Caco-2 (cell line): ENCODE measurements at regions not wholly inside any gene's neighbourhood (a gene's known extent, or its start where the extent isn't known, plus 50 kb on each side); places are given as distances from the start of the nearest gene placed in this dataset.

Experiments
- BruUV-seq: library from RNA; stranded (reverse); fragments of 400-500 nt; replicated peaks from 2 replicates; lab custom pipeline; 2021; lab: Mats Ljungman, UMichigan
- CTCF ChIA-PET: fragments of 300-600 bp; sonication (Branson Sonifier 250); formaldehyde crosslinking; loops from one replicate; lab custom pipeline; 2022; ENCODE audit warnings: antibody characterized with exemption; lab: Charles Lee
- POLR2A ChIA-PET: fragments of 300-600 bp; sonication (Branson Sonifier 250); formaldehyde crosslinking; loops from one replicate; lab custom pipeline; 2022; ENCODE audit warnings: antibody characterized with exemption; lab: Charles Lee
- DNase-seq, 2 experiments: peaks; one replicate each; pipeline versions ENCODE4 v3.0.0 to v3.0.0-alpha.2; 2020 to 2022
- H3K27me3 ChIP-seq: replicated peaks from 2 replicates; pipeline ENCODE4 v1.6.0; 2011; ENCODE audit warnings: low read length; ENCODE audit not compliant: control insufficient read depth, insufficient read depth
- H3K36me3 ChIP-seq: 2 replicates; pipeline ENCODE4 v1.5.1; 2011; ENCODE audit warnings: low read length; ENCODE audit not compliant: control insufficient read depth, insufficient read depth
- H3K4me1 ChIP-seq: fragments of 250-450 bp; sonication (Bioruptor Pico); 2 replicates; pipeline ENCODE4 v1.5.1; 2020; ENCODE audit warnings: mild to moderate bottlenecking
- H3K4me3 ChIP-seq: 2 replicates; pipeline ENCODE4 v1.5.1; 2011; ENCODE audit warnings: low read depth, mild to moderate bottlenecking, control low read depth, low read length
- H3K9me3 ChIP-seq: fragments of 250-450 bp; sonication (Bioruptor Pico); 2 replicates; pipeline ENCODE4 v1.5.1; 2020; ENCODE audit warnings: mild to moderate bottlenecking, moderate library complexity
- H3K27ac Mint-ChIP-seq: one replicate; pipeline ENCODE4 v1.8.0; 2022; ENCODE audit warnings: mixed read lengths; ENCODE audit not compliant: unreplicated experiment
- H3K27me3 Mint-ChIP-seq: one replicate; pipeline ENCODE4 v1.8.0; 2022; ENCODE audit warnings: mixed read lengths; ENCODE audit not compliant: insufficient read depth, unreplicated experiment
- H3K36me3 Mint-ChIP-seq: one replicate; pipeline ENCODE4 v1.8.0; 2022; ENCODE audit warnings: mild to moderate bottlenecking, mixed read lengths; ENCODE audit not compliant: insufficient read depth, unreplicated experiment
- H3K4me1 Mint-ChIP-seq: one replicate; pipeline ENCODE4 v1.8.0; 2022; ENCODE audit warnings: low read depth, mixed read lengths; ENCODE audit not compliant: unreplicated experiment
- H3K4me3 Mint-ChIP-seq: one replicate; pipeline ENCODE4 v1.8.0; 2022; ENCODE audit warnings: mild to moderate bottlenecking, moderate library complexity, mixed read lengths; ENCODE audit not compliant: unreplicated experiment
- H3K9me3 Mint-ChIP-seq: one replicate; pipeline ENCODE4 v1.8.0; 2022; ENCODE audit warnings: mixed read lengths; ENCODE audit not compliant: unreplicated experiment
- CTCF ChIP-seq, 2 experiments: fragments of 200-600 bp in 1 of 2; IDR thresholded peaks; 1 replicate in 1 of 2; 2 replicates in 1 of 2; pipeline versions ENCODE4 v1.5.1 to v1.8.0; 2011 to 2022; ENCODE audit warnings: antibody characterized with exemption in 1 of 2, control low read depth in 1 of 2, inconsistent platforms in 1 of 2, low read depth in 1 of 2, low read length in 1 of 2, mild to moderate bottlenecking in 1 of 2, moderate library complexity in 1 of 2; ENCODE audit not compliant: insufficient read depth in 1 of 2, severe bottlenecking in 1 of 2, unreplicated experiment in 1 of 2
- intact Hi-C: fragments of 100-400 bp; cut with micrococcal nuclease; formaldehyde crosslinking; loops from one replicate; pipeline ENCODE4 v1.10.0; 2022; ENCODE audit not compliant: unreplicated experiment

- ChIA-PET POLR2A (no interaction called here), CTCF (no interaction called here)
- BruUV-seq: no TSS peak
- no peaks in the 10 kb centered on the region for H3K36me3 ChIP-seq
- TF ChIP-seq CTCF (IDR thresholded peaks at IDR 0.05; ENCODE audit: insufficient read depth in 1 of 2, low read depth in 1 of 2, low read length in 1 of 2, severe bottlenecking in 1 of 2, unreplicated experiment in 1 of 2): no peak
- intact Hi-C loops: no loop called here
- no peak overlapping the region for H3K27ac Mint-ChIP-seq
- no peaks in the 10 kb centered on the region for H3K36me3 Mint-ChIP-seq
- DNase-seq: no peak
- 0 out of 2 replicates have a peak, but pooled peaks cover 5% of the 10 kb centered on the region for H3K9me3 ChIP-seq
- no peak overlapping the region for H3K4me3 Mint-ChIP-seq
- H3K4me3 ChIP-seq: no peak overlapping the region
- H3K27me3 ChIP-seq: no peaks in the 10 kb centered on the region
- peaks cover 19% of the 10 kb centered on the region for H3K4me1 Mint-ChIP-seq
- H3K9me3 Mint-ChIP-seq: peaks cover 13% of the 10 kb centered on the region
- no peaks in the 10 kb centered on the region for H3K27me3 Mint-ChIP-seq
- peaks cover 11% of the 10 kb centered on the region for H3K4me1 ChIP-seq
These were observed 227.9 kb upstream of the TAS2R1 start for GRCh38 chr5:9858043-9858442.

- BruUV-seq: no TSS peak
- Mint-ChIP-seq H3K27ac (no peak overlapping the region), H3K9me3 (peaks cover 23% of the 10 kb centered on the region), H3K4me3 (no peak overlapping the region), H3K36me3 (no peaks in the 10 kb centered on the region), H3K4me1 (peaks cover 7% of the 10 kb centered on the region), H3K27me3 (no peaks in the 10 kb centered on the region)
- intact Hi-C loops: no loop called here
- no peaks in the 10 kb centered on the region for H3K4me1 ChIP-seq
- 0 out of 2 replicates have a peak, but pooled peaks cover 5% of the 10 kb centered on the region for H3K9me3 ChIP-seq
- H3K27me3 ChIP-seq: no peaks in the 10 kb centered on the region
- no peaks in the 10 kb centered on the region for H3K36me3 ChIP-seq
- ChIA-PET POLR2A (interaction anchor here (0.5 kb wide), 1 partner anchor 17 kb away, joined by 3 read pairs; no protein-coding TSS in a partner anchor), CTCF (no interaction called here)
- no peak for TF ChIP-seq CTCF (IDR thresholded peaks at IDR 0.05; ENCODE audit: insufficient read depth in 1 of 2, low read depth in 1 of 2, low read length in 1 of 2, severe bottlenecking in 1 of 2, unreplicated experiment in 1 of 2)
- no peak for DNase-seq
- no peak overlapping the region for H3K4me3 ChIP-seq
These were observed 223.2 kb upstream of the TAS2R1 start for GRCh38 chr5:9853309-9853708.

- ChIA-PET POLR2A (no interaction called here), CTCF (interaction anchor here (0.6 kb wide), 1 partner anchor 802 kb away, joined by 3 read pairs; no protein-coding TSS in a partner anchor)
- no peaks in the 10 kb centered on the region for H3K36me3 ChIP-seq
- H3K27me3 ChIP-seq: no peaks in the 10 kb centered on the region
- H3K36me3 Mint-ChIP-seq: no peaks in the 10 kb centered on the region
- H3K27ac Mint-ChIP-seq: no peak overlapping the region
- no peaks in the 10 kb centered on the region for H3K27me3 Mint-ChIP-seq
- 0 out of 2 replicates have a peak, but pooled peaks cover 5% of the 10 kb centered on the region for H3K9me3 ChIP-seq
- H3K9me3 Mint-ChIP-seq: peaks cover 23% of the 10 kb centered on the region
- no peak overlapping the region for H3K4me3 Mint-ChIP-seq
- intact Hi-C loops: no loop called here
- H3K4me1 ChIP-seq: no peaks in the 10 kb centered on the region
- peaks cover 7% of the 10 kb centered on the region for H3K4me1 Mint-ChIP-seq
- H3K4me3 ChIP-seq: no peak overlapping the region
- no peak for TF ChIP-seq CTCF (IDR thresholded peaks at IDR 0.05; ENCODE audit: insufficient read depth in 1 of 2, low read depth in 1 of 2, low read length in 1 of 2, severe bottlenecking in 1 of 2, unreplicated experiment in 1 of 2)
- no TSS peak for BruUV-seq
- no peak for DNase-seq
These were observed 222.5 kb upstream of the TAS2R1 start for GRCh38 chr5:9852671-9853070.
